NAMALWA (cell line): ENCODE measurements at regions not wholly inside any gene's neighbourhood (a gene's known extent, or its start where the extent isn't known, plus 50 kb on each side); places are given as distances from the start of the nearest gene placed in this dataset.
"Not testable (repeated sequence)": the region's sequence is repeated elsewhere in the genome, so short reads cannot be mapped to it uniquely, and the experiment has no call there.

ENCODE experiments used
- DNase-seq: peaks from one replicate; pipeline ENCODE4 v3.0.0-alpha.2; 2015; ENCODE audit warnings: low spot score

DNA sequence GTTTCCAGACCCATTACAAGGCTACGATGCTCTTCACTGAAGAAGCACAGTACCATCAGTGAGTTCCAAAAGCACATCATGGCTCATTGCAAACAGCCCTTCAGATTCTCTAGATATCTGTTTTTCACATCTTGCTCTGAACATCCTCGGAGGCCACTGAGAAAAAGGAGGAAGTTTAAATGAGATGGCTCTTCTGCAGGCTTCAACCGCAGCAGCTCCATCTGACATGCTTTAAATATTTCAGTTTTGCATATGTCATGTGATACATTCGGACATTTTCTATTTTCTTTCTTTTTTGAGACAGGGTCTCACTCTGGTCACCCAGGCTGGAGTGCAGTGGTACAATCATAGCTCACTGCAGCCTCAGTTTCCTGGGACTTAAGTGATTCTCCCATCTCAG, 396.8 kb downstream of the NPIPA8 start:
- peak; percentile 12 for DNase-seq

DNA sequence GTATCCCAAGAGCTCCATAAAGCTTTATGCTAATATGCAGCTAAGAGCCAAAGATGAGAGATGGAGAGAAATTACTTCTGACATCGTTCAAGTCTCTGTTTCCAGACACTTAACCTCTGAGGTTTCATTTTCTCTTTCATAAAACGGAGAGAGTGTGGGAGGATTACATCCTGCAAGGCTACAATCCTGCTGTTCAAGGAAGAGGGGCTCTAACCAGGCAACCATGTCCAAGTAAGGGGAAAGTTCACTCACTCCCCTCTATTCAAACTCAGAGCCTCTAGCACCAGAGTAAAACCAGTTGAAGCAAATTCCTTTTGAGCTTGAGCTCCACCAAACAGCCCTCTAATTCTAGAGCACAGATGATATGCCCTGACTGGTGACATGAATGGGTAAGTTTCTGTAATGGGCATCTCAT, 397.4 kb downstream of the NPIPA8 start:
- DNase-seq = peak; percentile 1

DNA sequence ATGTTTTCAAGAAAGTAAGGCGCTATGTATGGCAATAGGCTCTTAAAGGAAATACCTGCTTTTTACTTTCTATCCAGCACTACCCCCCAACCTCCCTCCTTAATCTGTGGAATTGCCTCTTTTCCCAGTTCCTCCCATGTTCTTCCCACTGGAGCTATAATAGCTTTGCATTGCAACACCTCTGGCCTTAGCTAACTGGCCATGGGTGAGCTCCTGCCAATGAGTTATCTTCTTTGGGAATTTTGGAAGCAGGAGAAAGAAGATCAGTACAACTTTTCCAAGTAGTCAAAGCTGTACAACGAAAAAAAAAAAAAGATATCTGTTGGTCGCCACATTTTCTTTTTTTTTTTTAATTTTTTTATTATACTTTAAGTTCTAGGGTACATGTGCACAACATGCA, 398.0 kb downstream of the NPIPA8 start:
- DNase-seq = no peak

DNA sequence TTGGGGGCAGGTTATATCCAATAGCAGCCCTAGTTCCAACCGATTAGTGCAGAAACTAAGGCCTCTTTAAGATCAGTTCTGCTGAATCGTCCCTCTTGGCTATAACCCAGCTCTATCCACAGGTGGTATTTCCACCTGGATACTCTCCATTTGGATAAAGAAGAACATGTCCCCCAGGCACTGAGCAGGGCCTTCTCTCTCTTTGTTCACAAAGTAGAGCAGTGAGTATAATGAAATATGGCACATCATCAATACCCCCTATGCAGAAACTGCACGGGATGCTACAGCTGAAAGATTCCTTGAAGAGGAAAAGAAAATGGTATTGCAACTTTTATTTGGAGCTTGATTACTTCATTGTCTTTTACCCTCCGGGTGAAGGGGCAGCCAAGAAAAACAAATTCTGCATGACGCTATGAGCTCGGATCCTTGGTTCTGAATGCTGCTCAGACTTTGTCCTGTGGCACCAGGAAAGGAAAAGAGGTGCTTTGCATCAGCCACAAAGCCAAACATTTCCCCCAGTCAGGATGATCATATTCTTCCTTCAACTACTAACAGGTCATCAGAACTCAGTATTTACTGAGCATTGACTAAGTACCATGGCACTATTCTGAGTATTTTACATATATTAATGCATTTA, 399.7 kb downstream of the NPIPA8 start:
- no peak for DNase-seq

DNA sequence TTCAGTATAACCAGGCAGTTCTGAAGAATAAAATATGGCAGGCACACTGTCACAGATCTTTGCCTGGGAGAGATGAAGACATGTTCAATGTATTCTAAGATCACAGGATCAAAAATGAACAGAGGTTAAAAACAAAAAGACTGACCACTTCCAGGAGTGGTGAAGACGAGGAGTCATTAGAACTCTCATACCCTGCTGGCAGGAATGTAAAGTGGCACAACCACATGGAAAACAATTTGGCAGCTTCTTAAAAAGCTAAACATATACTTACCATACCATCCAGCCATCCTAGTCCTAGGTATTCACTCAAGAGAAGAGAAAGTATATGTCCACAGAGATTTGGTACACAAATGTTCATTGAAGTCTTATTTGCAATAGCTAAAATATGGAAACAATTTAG, 406.3 kb downstream of the NPIPA8 start:
- no peak for DNase-seq

DNA sequence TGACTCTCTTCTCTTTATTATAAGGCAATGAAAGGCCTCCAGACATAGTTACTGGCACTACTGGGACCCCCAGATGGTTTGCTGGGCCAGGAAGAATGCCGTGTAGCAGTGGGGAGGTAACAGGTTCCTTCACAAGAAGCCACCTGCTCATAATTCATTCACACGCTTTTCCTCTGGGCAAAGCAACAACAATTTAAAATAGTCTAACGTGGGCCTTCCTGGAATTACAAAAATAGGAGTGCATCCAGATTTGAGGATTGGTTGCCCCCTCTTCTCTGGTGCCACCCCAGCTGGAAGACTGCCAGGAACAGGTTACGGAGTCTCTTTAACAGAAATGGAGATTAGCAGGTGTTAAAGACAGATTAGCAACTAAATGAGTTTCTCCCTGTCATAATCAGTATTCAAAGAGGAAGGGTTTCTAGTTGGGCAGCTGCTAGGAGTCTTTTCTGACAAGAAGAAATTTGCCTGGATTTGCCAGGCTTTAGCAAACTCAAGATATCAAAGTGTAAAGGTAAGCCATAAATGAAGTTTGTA, 409.6 kb downstream of the NPIPA8 start:
- no peak for DNase-seq

DNA sequence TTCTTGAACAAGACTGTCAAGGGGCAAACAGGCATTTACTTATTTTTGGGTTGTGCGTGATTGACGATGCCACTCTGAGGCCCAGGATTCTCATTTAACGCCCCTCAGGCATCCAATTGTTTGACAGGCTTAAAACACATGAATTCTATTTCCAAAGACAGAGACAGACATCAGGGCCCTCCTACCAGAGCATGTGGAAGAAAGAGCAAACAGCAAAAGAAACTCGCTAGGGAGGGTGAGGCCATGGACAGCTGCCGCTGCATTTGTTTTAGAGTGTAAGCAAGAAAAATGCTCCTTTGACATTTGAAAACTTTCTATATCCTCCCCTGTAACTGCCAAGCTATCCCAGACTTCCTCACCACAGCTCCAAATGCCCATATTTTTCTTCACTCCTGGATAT, 410.1 kb downstream of the NPIPA8 start:
- no peak for DNase-seq

DNA sequence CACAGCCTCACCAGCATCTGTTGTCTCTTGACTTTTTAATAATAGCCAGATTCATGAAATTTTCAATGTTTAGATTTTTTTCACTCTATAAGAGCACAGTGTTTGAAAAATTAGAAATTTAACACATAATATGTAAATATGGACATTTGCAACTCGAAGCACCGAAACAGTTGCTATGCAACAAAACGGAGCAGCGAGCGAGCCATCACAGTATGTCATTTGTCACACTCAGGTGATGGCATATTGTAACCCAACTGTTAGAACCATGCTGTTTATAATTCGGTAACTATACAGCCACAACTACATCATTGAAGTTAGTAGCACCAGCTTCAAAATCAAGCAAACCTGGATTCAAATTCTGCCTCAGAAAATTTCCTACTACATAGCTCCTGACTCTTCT, 410.8 kb downstream of the NPIPA8 start:
- no peak for DNase-seq

DNA sequence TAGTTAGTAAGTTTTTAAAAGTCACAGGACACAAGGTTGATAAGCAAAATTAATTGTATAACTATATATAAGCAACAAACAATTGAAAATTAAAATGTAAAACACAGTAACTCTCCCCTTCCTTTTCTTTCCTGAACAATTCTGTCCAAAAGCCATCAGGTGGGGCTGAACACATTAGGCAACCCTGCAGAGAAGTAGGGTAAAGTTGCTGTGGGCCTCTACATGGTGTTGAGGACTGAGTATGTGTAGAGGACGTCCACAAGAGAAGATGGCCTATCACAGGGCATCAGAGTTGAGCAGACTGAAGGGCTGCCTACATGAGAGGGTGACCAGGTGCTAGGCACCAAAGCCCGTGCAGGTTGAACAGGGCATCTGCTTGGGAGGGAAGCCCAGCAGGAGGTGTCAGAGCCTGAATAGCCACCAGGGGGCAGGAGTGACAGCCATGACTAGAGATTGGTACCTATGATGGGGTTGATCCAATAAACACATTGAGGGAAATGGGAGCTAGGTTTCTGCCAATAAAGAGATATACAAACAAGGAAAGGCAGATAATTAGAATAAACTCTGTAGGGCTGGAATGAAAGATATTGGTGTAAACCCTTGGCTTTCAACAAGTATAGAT, 415.1 kb downstream of the NPIPA8 start:
- DNase-seq = peak; percentile 62

DNA sequence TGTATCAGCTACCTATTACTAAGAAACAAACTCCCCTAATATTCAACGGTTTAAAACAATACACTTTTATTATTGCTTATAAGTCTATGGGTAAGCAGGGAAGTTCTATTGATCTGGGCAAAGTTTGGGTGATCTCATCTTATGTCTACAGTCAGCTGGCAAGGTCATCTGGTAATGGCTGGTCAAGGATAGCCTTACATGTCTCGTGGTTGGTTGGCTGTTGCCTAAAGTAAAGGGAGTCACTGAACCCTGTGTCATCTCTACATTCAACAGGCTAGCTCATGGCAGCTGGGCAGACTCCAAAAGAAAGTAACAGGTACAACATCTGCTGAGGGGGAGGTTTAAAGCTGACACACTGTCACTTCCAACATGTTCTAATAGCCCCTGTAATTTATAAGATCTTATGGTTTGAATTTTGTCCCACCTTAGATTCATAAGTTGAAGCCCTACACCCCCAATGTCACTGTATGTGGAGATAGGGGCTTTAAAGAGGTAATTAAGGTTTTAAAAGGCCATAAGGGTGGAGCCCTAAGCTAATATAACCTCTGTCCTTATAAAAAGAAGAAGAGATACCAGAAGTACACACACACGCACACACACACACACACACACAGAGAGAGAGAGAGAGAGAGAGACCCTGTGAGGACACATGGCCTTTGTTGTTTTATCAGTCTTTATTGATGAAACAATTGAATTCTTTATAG, 419.1 kb downstream of the NPIPA8 start:
- DNase-seq = no peak

DNA sequence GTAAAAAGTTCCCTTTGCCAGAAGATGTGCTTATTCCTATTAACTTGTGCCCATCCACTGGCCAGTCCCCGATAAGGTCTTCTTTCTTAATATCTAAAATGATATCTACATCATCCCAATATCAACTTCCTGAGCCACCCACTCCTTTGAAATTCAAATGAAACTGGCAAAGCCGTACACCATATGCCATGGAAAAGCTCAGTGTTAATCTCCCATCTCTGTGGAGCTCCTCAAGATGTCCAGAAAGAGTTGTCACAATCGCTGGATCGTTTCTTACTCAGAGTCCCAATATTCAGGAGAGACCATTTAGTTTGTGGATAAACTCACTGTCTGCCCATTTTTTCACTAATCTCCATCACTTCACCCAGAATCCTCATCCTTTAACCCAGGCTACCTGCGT, 420.7 kb downstream of the NPIPA8 start:
- no peak for DNase-seq

DNA sequence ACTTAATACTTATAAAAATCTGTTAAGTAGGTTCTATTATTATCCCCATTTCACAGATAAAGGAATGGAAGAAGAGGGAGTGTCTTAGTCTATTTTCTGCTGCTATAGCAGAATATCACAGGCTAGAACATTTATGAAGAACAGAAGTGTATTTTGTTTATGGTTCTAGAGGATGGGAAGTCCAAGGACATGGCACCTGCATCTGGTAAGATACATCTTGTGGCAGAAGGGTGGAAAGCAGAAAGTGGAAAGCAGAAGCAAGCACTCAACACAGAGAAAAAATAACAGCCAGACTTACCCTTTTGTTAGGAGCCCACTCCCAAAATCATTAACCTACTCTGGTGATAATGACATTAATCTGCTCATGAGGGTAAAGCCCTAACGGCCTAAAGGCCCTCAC, 422.4 kb downstream of the NPIPA8 start:
- no peak for DNase-seq

DNA sequence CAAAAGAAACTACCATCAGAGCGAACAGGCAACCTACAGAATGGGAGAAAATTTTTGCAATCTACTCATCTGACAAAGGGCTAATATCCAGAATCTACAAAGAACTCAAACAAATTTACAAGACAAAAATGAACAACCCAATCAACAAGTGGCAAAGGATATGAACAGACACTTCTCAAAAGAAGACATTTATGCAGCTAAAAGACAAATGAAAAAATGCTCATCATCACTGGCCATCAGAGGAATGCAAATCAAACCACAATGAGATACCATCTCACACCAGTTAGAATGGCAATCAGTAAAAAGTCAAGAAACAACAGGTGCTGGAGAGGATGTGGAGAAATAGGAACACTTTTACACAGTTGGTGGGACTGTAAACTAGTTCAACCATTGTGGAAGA, 425.0 kb downstream of the NPIPA8 start:
- DNase-seq = not testable (repeated sequence)

DNA sequence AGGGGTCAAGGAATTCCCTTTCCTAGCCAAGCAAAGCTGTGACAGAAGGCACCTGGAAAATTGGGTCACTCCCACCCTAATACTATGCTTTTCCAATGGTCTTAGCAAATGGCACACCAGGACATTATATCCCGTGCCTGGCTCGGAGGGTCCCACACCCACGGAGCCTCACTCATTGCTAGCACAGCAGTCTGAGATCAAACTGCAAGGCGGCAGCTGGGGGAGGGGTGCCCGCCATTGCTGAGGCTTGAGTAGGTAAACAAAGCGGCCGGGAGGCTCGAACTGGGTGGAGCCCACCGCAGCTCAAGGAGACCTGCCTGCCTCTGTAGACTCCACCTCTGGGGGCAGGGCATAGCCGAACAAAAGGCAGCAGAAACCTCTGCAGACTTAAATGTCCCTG, 429.9 kb downstream of the NPIPA8 start:
- DNase-seq = not testable (repeated sequence)

DNA sequence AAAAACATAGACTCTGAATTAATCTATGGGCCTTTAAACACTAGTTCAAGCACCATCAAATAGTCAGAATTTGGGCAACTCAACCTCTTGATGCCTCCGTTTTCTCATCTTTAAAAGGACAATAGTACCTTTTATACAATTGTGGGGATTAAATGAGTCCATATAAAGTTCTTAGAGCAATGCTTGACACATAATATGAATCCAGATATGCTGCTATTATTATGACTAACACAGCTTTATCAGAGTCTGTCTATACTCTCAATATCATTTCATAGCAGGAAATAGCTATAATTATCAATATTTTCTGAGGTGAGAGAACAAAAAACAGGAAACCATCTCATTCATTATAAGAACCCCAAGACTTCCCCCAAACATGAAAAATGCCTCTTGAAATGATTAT, 430.5 kb upstream of the XYLT1 start:
- no peak for DNase-seq

DNA sequence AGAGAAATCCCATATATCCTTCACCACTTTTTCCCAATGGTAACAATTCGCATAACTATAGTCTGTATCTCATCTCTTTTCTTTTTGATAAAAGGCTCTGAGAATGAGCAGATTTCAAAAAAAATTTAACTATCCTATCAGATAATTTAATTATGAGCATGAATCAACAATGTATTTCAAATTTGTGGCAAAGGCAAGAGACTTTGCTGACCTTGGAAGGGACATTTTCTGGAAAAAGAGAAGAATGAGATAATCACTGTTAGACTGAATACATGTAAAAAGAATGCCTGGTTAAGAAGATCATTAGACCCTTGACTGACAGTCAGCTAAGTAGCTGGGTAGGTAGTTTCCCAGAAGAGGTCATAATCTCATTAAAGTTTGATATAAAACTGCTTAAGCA, 428.4 kb upstream of the XYLT1 start:
- DNase-seq = no peak

DNA sequence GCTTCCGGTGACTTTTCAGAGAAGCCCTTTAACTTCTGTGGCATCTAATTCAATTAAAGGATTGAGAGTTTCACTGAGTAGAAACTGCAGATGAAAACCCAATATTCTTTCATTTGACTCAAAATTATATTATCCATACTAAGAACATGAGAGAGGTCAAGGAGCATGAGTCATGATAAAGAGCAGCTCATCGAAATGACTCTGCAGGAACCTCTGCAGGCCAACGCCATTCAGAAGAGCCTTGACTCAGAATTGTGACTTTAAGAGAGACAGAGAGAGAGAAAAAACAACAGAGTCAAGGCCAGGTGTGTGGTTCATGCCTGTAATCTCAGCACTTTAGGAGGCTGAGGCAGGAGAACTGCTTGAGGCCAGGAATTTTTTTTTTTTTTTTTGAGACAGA, 417.2 kb upstream of the XYLT1 start:
- no peak for DNase-seq

DNA sequence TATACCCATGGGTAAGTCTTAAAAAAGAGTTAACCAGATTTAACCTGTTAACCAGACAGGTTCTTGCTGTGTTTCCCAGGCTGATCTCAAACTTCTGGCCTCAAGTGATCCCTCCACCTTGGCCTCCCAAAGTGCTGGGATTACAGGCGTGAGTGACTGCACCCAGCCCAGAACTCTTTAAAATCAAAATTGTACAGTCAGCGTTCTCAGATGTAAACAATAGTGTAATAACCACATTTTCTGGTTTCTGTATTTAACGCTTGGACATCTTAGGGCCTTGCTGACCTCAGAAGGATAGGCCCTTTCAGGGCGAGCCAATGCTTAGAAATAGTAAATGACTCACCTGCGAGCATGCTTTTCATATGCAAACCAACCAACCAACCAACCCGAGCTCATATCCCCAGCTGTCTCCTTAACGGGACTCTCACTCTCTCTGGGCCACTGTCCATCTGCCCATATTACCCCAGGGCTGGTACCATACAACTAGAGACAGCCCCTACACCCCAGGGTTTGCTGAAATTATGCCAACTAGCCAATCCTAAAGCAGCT, 415.0 kb upstream of the XYLT1 start:
- no peak for DNase-seq

DNA sequence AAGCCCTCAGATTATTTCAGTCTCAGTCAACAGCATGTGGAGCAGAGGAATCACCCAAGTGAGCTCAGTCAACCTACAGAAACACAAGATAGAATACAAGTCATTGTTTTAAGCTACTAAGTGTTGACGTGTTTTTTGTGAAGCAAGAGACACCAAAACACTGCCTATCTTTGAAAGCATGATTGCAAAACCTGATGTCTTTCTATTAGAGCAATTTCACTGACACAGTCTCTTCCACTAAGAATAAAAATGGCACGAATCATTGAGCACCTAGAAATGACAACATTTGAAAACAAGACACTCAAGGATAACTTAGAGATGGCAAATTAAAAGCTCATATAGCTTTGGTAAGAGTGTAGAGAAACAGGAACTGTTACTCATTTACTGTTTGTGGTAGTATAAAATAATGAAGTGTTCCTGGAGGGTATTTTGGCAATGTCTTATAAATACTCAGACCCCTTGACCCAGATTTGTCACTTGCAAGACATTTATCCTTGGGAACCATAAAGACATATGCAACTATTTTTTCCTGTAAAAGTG, 407.1 kb upstream of the XYLT1 start:
- no peak for DNase-seq

DNA sequence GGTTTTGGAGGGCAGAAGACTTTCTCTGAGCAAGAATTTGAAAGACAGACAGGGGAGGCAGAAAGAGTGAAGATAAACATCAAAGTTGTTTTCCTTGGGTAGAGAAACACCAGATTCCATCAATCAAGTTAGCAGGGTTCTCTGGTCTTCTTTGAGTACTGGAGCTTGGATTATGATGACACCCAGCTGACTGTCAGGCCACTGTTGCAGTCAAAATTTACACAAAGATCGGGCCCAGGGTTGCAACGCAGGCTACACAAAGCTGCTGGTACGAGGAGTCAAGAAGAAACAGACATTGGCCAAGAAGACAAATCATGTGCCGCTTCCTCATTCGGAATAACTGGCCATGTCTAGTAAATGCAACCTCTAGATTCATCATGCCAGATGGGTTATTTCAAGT, 396.2 kb upstream of the XYLT1 start:
- DNase-seq = no peak

DNA sequence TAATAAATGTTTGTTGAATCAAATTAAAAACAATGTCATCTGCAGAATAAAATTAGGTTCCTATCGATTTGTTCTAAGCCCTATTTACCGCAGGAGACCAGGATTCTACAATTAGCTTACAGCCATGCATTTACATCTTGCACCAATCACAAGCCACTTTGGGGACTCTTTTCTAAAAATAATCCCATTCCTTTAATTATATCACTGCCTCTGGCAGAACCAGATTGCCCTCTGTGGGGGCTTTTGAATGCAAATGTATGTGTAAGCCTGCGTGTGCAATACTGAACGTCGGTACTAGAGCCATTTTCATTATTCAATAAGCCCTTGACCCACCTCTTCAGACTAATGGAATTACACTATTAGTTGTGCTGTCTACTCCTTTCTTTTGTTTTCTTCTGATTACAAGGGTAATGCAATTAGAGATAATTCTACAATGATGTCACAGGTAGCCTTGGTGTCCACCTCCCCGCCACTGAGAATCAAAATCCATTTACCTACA, 391.3 kb upstream of the XYLT1 start:
- no peak for DNase-seq

DNA sequence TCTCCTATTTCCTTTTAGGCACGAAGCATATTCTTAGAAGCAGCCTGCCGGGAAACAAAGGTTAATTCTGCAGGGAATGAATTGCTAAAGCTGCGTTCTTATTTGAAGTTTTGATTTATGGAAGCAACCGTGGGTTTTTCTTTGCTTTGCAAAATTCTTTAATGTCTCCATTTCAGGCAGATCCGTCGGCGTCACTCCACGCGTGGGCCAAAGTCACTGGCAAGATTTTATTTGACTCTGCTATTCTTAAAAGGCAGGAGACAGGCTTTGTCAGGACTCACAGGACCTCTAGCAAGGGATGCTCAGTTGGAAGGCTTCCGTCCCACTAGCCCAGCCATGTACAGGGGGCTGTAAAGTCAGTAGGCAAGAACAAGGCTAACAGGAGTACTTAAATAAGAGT, 387.3 kb upstream of the XYLT1 start:
- DNase-seq = no peak

DNA sequence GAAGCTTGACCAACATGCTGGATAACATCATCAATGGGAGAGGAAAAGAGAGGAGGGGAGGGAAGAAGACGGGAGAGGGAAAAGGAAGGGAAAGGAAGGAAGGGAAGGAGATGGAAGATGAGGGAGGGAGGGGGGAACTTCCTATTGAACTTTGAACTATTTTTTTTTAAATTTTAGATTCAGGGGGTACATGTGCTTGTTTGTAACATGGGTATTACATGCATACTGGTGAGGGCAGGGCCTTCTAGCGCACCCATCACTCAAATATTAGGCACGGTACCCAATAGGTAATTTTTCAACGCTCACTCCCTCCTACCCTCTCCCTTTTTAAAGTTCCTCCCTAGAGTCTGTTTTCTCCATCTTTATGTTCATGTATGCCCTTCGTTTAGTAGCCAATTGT, 383.2 kb upstream of the XYLT1 start:
- DNase-seq = no peak
